ENCODE measurements at regions not wholly inside any gene's neighbourhood (a gene's known extent, or its start where the extent isn't known, plus 50 kb on each side); places are given as distances from the start of the nearest gene placed in this dataset.

- intact Hi-C loops (cut with micrococcal nuclease), result no loop called here
- ChIA-PET CTCF (no interaction called here), POLR2A (no interaction called here)
- H3K4me1 Mint-ChIP-seq, result no peaks in the 10 kb centered on the region
- no peak for TF ChIP-seq CTCF (IDR thresholded peaks at IDR 0.05)
- no peak for DNase-seq
- no peak overlapping the region for H3K4me3 Mint-ChIP-seq
- H3K27me3 Mint-ChIP-seq, result no peaks in the 10 kb centered on the region
- no peaks in the 10 kb centered on the region for H3K36me3 Mint-ChIP-seq (ENCODE audit: low read depth)
- H3K27ac Mint-ChIP-seq, result no peak overlapping the region
- H3K9me3 Mint-ChIP-seq, result peaks cover 10% of the 10 kb centered on the region
- ATAC-seq (ENCODE audit: low read depth), result no peak
Measured at GRCh38 chr5:26229848-26230247, 808.5 kb downstream of the CDH9 start.

GRCh38 chr5:26227245-26227644 is 811.1 kb downstream of the CDH9 start:
- no peak for TF ChIP-seq CTCF (IDR thresholded peaks at IDR 0.05)
- ATAC-seq (ENCODE audit: low read depth) (no peak), DNase-seq (no peak)
- CTCF ChIA-PET, result no interaction called here
- no peaks in the 10 kb centered on the region for H3K27me3 Mint-ChIP-seq
- H3K27ac Mint-ChIP-seq, result no peak overlapping the region
- H3K4me1 Mint-ChIP-seq, result no peaks in the 10 kb centered on the region
- H3K4me3 Mint-ChIP-seq, result no peak overlapping the region
- intact Hi-C loops (cut with micrococcal nuclease), result no loop called here
- peaks cover 22% of the 10 kb centered on the region for H3K9me3 Mint-ChIP-seq
- POLR2A ChIA-PET, result no interaction called here
- H3K36me3 Mint-ChIP-seq (ENCODE audit: low read depth), result no peaks in the 10 kb centered on the region

GRCh38 chr5:26205121-26205520 is 833.3 kb downstream of the CDH9 start:
- intact Hi-C loops (cut with micrococcal nuclease), result no loop called here
- Mint-ChIP-seq H3K4me1 (no peaks in the 10 kb centered on the region), H3K27me3 (no peaks in the 10 kb centered on the region), H3K36me3 (ENCODE audit: low read depth) (no peaks in the 10 kb centered on the region), H3K4me3 (no peak overlapping the region), H3K27ac (no peak overlapping the region), H3K9me3 (peaks cover 12% of the 10 kb centered on the region)
- CTCF ChIA-PET, result no interaction called here
- no peak for DNase-seq
- POLR2A ChIA-PET, result no interaction called here
- no peak for ATAC-seq (ENCODE audit: low read depth)
- TF ChIP-seq CTCF (IDR thresholded peaks at IDR 0.05), result no peak

- Mint-ChIP-seq H3K27me3 (no peaks in the 10 kb centered on the region), H3K36me3 (ENCODE audit: low read depth) (no peaks in the 10 kb centered on the region), H3K9me3 (peaks cover 9% of the 10 kb centered on the region), H3K4me3 (no peak overlapping the region), H3K4me1 (no peaks in the 10 kb centered on the region), H3K27ac (no peak overlapping the region)
- intact Hi-C loops (cut with micrococcal nuclease), result no loop called here
- DNase-seq, result no peak
- ChIA-PET POLR2A (no interaction called here), CTCF (no interaction called here)
- TF ChIP-seq CTCF (IDR thresholded peaks at IDR 0.05), result no peak
- no peak for ATAC-seq (ENCODE audit: low read depth)
Measured at GRCh38 chr5:26193626-26194025, 844.8 kb downstream of the CDH9 start.

- ChIA-PET POLR2A (no interaction called here), CTCF (no interaction called here)
- no peak for DNase-seq
- no peak for ATAC-seq (ENCODE audit: low read depth)
- no peaks in the 10 kb centered on the region for H3K4me1 Mint-ChIP-seq
- no peaks in the 10 kb centered on the region for H3K36me3 Mint-ChIP-seq (ENCODE audit: low read depth)
- intact Hi-C loops (cut with micrococcal nuclease), result no loop called here
- no peaks in the 10 kb centered on the region for H3K27me3 Mint-ChIP-seq
- H3K9me3 Mint-ChIP-seq, result peaks cover 5% of the 10 kb centered on the region
- no peak overlapping the region for H3K4me3 Mint-ChIP-seq
- no peak overlapping the region for H3K27ac Mint-ChIP-seq
- TF ChIP-seq CTCF (IDR thresholded peaks at IDR 0.05), result no peak
Measured at GRCh38 chr5:26192486-26192885, 845.9 kb downstream of the CDH9 start.

Data from activated B cell treated with CpG ODN at 0.5 μM for 24 hours (primary cell).